ENCODE measurements at regions not wholly inside any gene's neighbourhood (a gene's known extent, or its start where the extent isn't known, plus 50 kb on each side); places are given as distances from the start of the nearest gene placed in this dataset.
A peak's percentile ranks its signal among the peaks of the same experiment; 100 is the strongest.

GRCh38 chr22:11613898-11614755 is 3913.9 kb upstream of the OR11H1 start:
- Histone ChIP-seq H3K27me3 (replicated peaks in 1 of 4; ENCODE audit: control insufficient read depth in 3 of 4, extremely low read depth in 1 of 4, insufficient read depth in 3 of 4, low read length in 3 of 4) (no peaks in the 10 kb centered on the region), H4K91ac (replicated peaks; ENCODE audit: insufficient read length, low read length) (no peak overlapping the region), H3K4me1 (replicated peaks in 1 of 4; ENCODE audit: control insufficient read depth in 3 of 4, insufficient read depth in 4 of 4, low read length in 3 of 4) (no peaks in the 10 kb centered on the region), H3K4ac (replicated peaks; ENCODE audit: insufficient read length, low read depth, low read length) (no peak overlapping the region), H2BK120ac (replicated peaks; ENCODE audit: low read depth, low read length) (no peak overlapping the region), H3K23ac (ENCODE audit: insufficient read length) (no peak overlapping the region), H2BK12ac (ENCODE audit: low read depth, low read length) (no peak overlapping the region), H2BK20ac (ENCODE audit: low read length) (no peak overlapping the region), H3K14ac (ENCODE audit: insufficient read length) (no peak overlapping the region), H3K56ac (replicated peaks; ENCODE audit: insufficient read length, low read depth, low read length) (no peak overlapping the region), H4K5ac (ENCODE audit: insufficient read length, low read depth, low read length) (no peak overlapping the region), H3K23me2 (ENCODE audit: low read depth, low read length) (no peaks in the 10 kb centered on the region; the same call in 1 of the 2 replicates), H3K4me3 (ENCODE audit: extremely low read depth in 1 of 4, insufficient read depth in 2 of 4, low read depth in 3 of 4, low read length in 4 of 4) (peak overlapping the region in 1 of 4 experiments; percentile 2; a peak in 1 of 8 replicates), H4K20me1 (replicated peaks in 1 of 2; ENCODE audit: control insufficient read depth in 1 of 2, insufficient read depth in 2 of 2, low read length in 2 of 2) (no peaks in the 10 kb centered on the region), H3K18ac (ENCODE audit: extremely low read depth, low read length) (no peak overlapping the region), H3K27ac (ENCODE audit: low read depth, low read length) (no peak overlapping the region), H3K9ac (replicated peaks in 1 of 4; ENCODE audit: extremely low read depth in 1 of 4, low read depth in 3 of 4, low read length in 3 of 4) (no peak overlapping the region), H3K79me2 (ENCODE audit: control insufficient read depth in 1 of 2, insufficient read depth in 2 of 2, low read length in 2 of 2) (no peaks in the 10 kb centered on the region), H2BK15ac (ENCODE audit: low read length) (no peak overlapping the region), H3K79me1 (ENCODE audit: low read depth, low read length) (no peaks in the 10 kb centered on the region), H2BK5ac (ENCODE audit: low read depth, low read length) (no peak overlapping the region), H3K36me3 (ENCODE audit: control insufficient read depth in 2 of 4, insufficient read depth in 4 of 4, low read length in 3 of 4) (0 out of 8 replicates have a peak, but pooled peaks cover 0 to 2% (median 0%) of the 10 kb centered on the region in 4 experiments), H2AK5ac (ENCODE audit: low read depth, low read length) (no peak overlapping the region), H3K9me3 (ENCODE audit: insufficient read depth in 2 of 2, low read depth in 1 of 2, low read length in 1 of 2) (peaks cover 69 to 93% of the 10 kb centered on the region in 2 experiments), H2AFZ (ENCODE audit: low read length) (no peak overlapping the region), H4K8ac (ENCODE audit: extremely low read depth, insufficient read depth, low read length) (no peak overlapping the region), H3K4me2 (ENCODE audit: insufficient read depth in 1 of 2, low read depth in 2 of 2, low read length in 2 of 2) (no peak overlapping the region)
- WGBS, 2 experiments (ENCODE audit: extremely low coverage in 1 of 2, insufficient coverage in 1 of 2, insufficient read length in 1 of 2, insufficient replicate concordance in 2 of 2, low coverage in 1 of 2, low lambda C conversion rate in 2 of 2, missing lambda C conversion rate in 1 of 2), result 83% methylated on average over 26 of the region's 26 CpGs; no CpG with 5 or more reads in 1 of the 2 experiments
- ChIA-PET CTCF (ENCODE audit: partially characterized antibody) (no interaction called here), POLR2A (ENCODE audit: partially characterized antibody) (no interaction called here)
- TF ChIP-seq, protein P1, sequence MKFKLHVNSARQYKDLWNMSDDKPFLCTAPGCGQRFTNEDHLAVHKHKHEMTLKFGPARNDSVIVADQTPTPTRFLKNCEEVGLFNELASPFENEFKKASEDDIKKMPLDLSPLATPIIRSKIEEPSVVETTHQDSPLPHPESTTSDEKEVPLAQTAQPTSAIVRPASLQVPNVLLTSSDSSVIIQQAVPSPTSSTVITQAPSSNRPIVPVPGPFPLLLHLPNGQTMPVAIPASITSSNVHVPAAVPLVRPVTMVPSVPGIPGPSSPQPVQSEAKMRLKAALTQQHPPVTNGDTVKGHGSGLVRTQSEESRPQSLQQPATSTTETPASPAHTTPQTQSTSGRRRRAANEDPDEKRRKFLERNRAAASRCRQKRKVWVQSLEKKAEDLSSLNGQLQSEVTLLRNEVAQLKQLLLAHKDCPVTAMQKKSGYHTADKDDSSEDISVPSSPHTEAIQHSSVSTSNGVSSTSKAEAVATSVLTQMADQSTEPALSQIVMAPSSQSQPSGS (IDR thresholded peaks at IDR 0.05; ENCODE audit: low read length), result no peak
- TF ChIP-seq RAD21 (IDR thresholded peaks at IDR 0.05 in 1 of 2, conservative IDR thresholded peaks at IDR 0.05 in 1 of 2; ENCODE audit: low read depth in 2 of 2, low read length in 2 of 2), result no peak
- DNase-seq (ENCODE audit: low read depth in 1 of 2, low spot score in 2 of 2) (no peak), FAIRE-seq (no peak)

Data from H1 (cell line).